T-cell (primary cell): ENCODE measurements at regions not wholly inside any gene's neighbourhood (a gene's known extent, or its start where the extent isn't known, plus 50 kb on each side); places are given as distances from the start of the nearest gene placed in this dataset.

ENCODE experiments used
- ATAC-seq, 4 experiments: fragments of 200-7000 bp in 3 of 4; fragments of 150-1000 bp in 1 of 4; cut with Tn5 transposase; replicated peaks in 1 of 4; 1 replicate in 3 of 4; 2 replicates in 1 of 4; pipeline ENCODE4 v1.10.0; 2021; ENCODE audit warnings: moderate library complexity in 3 of 4, mild to moderate bottlenecking in 2 of 4, moderate number of reproducible peaks in 1 of 4
- CTCF ChIA-PET, 2 donors: fragments of 300-600 bp; sonication (Branson Sonifier 250); formaldehyde crosslinking; loops; one replicate each; lab custom pipeline; 2022; ENCODE audit warnings: antibody characterized with exemption in 2 of 2; lab: Charles Lee
- POLR2A ChIA-PET, 2 donors: fragments of 300-600 bp; sonication (Branson Sonifier 250); formaldehyde crosslinking; loops; one replicate each; lab custom pipeline; 2022; ENCODE audit warnings: antibody characterized with exemption in 2 of 2; lab: Charles Lee
- DNase-seq, 35 experiments: peaks; one replicate each; pipeline versions ENCODE4 v3.0.0 to v3.0.0-alpha.2; 2013 to 2023
- H3K27ac ChIP-seq: one replicate; pipeline ENCODE4 v1.5.1; 2013; ENCODE audit warnings: low read length
- H3K27me3 ChIP-seq, 2 experiments: replicated peaks in 1 of 2; 1 replicate in 1 of 2; 2 replicates in 1 of 2; pipeline versions ENCODE4 v1.6.1 to v1.7.0; 2013; ENCODE audit warnings: low read length in 1 of 2, mixed read lengths in 1 of 2; ENCODE audit not compliant: control insufficient read depth in 2 of 2, insufficient read depth in 2 of 2; ENCODE audit errors: extremely low read depth in 1 of 2
- H3K36me3 ChIP-seq, 2 donors: 1 replicate in 1 of 2; 2 replicates in 1 of 2; pipeline versions ENCODE4 v1.6.1 to v1.7.0; 2013; ENCODE audit warnings: low read length in 1 of 2; ENCODE audit not compliant: control insufficient read depth in 2 of 2, insufficient read depth in 1 of 2; ENCODE audit errors: extremely low read depth in 1 of 2
- H3K4me1 ChIP-seq, 2 experiments: 1 replicate in 1 of 2; 2 replicates in 1 of 2; pipeline versions ENCODE4 v1.6.1 to v1.7.0; 2013; ENCODE audit warnings: low read length in 2 of 2, mixed read lengths in 1 of 2; ENCODE audit not compliant: insufficient read depth in 2 of 2, control insufficient read depth in 1 of 2; ENCODE audit errors: extremely low read depth in 1 of 2
- H3K4me3 ChIP-seq, 2 donors: 1 replicate in 1 of 2; 2 replicates in 1 of 2; pipeline versions ENCODE4 v1.5.1 to v1.7.0; 2013; ENCODE audit warnings: mild to moderate bottlenecking in 2 of 2, low read length in 1 of 2, moderate library complexity in 1 of 2; ENCODE audit not compliant: control insufficient read depth in 1 of 2; ENCODE audit errors: extremely low read depth in 1 of 2
- H3K9me3 ChIP-seq: 2 replicates; pipeline ENCODE4 v1.7.0; 2013
- H3K27ac Mint-ChIP-seq, 2 donors: one replicate each; pipeline ENCODE4 v1.8.0; 2020 to 2021; ENCODE audit warnings: mild to moderate bottlenecking in 2 of 2, mixed read lengths in 2 of 2
- H3K27me3 Mint-ChIP-seq, 2 donors: one replicate each; pipeline ENCODE4 v1.8.0; 2021 to 2022; ENCODE audit warnings: mixed read lengths in 2 of 2
- H3K36me3 Mint-ChIP-seq: one replicate; pipeline ENCODE4 v1.8.0; 2021; ENCODE audit warnings: mixed read lengths
- H3K4me1 Mint-ChIP-seq, 3 donors: one replicate each; pipeline ENCODE4 v1.8.0; 2020 to 2022; ENCODE audit warnings: mixed read lengths in 3 of 3, mild to moderate bottlenecking in 1 of 3
- H3K4me3 Mint-ChIP-seq, 3 donors: one replicate each; pipeline ENCODE4 v1.8.0; 2020 to 2022; ENCODE audit warnings: mild to moderate bottlenecking in 3 of 3, mixed read lengths in 3 of 3, moderate library complexity in 3 of 3
- H3K9me3 Mint-ChIP-seq, 3 donors: one replicate each; pipeline ENCODE4 v1.8.0; 2020 to 2022; ENCODE audit warnings: mixed read lengths in 3 of 3
- WGBS: methylation state at CpG from one replicate; pipeline ENCODE4 v1.1.5; 2013; ENCODE audit warnings: missing lambda C conversion rate; ENCODE audit not compliant: insufficient coverage; 5-methylcytosine and 5-hydroxymethylcytosine counted together

DNA sequence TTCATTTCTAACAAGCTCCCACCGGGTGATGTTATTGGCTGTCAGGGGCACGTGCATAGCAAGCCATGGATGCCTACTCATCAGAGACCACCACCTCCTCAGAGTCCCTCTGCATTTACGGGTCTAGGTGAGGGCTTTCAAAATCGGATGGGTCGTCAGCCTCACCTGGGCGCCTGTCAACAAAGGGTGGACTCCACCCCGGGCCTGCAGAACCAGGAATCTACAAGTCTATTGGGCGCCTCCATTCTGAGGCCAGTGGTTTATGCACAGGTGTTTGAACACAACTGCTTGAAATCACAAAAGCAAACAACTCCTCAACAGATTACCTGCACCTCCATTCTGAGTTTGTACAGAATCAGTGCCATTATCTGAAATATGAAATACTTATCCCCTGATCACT, 318.9 kb downstream of the PTTG2 start:
- Histone ChIP-seq H3K9me3 (no peaks in the 10 kb centered on the region), H3K27me3 (no peaks in the 10 kb centered on the region), H3K4me3 (no peak overlapping the region), H3K27ac (no peak overlapping the region), H3K4me1 (no peaks in the 10 kb centered on the region), H3K36me3 (no peaks in the 10 kb centered on the region)
- ChIA-PET POLR2A (no interaction called here), CTCF (interaction anchor here in 1 of 2 donors (0.6 kb wide), 1 partner anchor 43 kb away, joined by 4 read pairs; no protein-coding TSS in a partner anchor)
- Mint-ChIP-seq H3K36me3 (no peaks in the 10 kb centered on the region), H3K27me3 (no peaks in the 10 kb centered on the region), H3K27ac (no peak overlapping the region), H3K4me3 (no peak overlapping the region), H3K4me1 (peaks cover 0 to 11% (median under 1%) of the 10 kb centered on the region in 3 donors), H3K9me3 (peaks cover 0 to 4% (median 4%) of the 10 kb centered on the region in 3 donors)
- DNase-seq: no peak
- no peak for ATAC-seq
- WGBS: 96% methylated on average over 8 of the region's 8 CpGs

DNA sequence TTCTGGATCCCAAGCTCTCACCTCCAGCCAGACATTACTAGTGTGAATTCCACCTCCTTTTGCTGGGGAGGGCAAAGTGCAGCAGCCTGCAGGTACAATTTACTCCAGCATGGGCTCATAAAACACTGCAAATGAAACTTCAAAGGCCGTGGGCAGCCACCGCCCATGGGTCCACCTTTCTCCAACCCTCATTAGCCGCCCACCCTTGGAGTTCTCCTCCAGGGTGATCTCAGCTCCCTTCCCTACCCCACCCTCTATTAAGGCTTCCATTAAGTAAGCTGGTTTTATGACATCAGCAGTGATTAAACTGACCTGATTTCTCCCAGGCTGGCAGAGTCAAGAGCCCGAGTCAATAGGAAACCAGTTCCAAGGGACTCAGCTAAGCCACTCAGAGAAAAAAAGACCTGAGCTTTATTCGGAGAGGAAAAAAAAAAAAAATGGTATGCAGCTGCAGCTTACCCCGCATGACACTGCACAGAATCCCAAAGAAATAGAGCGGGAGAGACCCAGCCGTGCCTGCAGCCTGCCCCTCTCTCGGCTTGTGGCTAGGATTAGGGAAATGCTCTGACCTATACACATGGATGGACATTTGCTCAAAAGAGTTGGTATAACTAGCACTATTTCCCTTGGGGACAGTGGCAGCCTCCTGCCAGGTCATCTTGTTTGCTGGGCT, 319.6 kb downstream of the PTTG2 start:
- no peak overlapping the region for H3K27ac Mint-ChIP-seq
- Histone ChIP-seq H3K36me3 (no peaks in the 10 kb centered on the region), H3K9me3 (no peaks in the 10 kb centered on the region), H3K4me3 (no peak overlapping the region), H3K27me3 (no peaks in the 10 kb centered on the region), H3K27ac (no peak overlapping the region), H3K4me1 (no peaks in the 10 kb centered on the region)
- H3K36me3 Mint-ChIP-seq: no peaks in the 10 kb centered on the region
- peaks cover 0 to 19% (median 3%) of the 10 kb centered on the region in 3 donors for H3K4me1 Mint-ChIP-seq
- peaks cover 0 to 4% (median 4%) of the 10 kb centered on the region in 3 donors for H3K9me3 Mint-ChIP-seq
- ChIA-PET POLR2A (no interaction called here), CTCF (interaction anchor here in 1 of 2 donors (0.7 kb wide), 1 partner anchor 619 kb away, joined by 3 read pairs; no protein-coding TSS in a partner anchor)
- no peak overlapping the region for H3K4me3 Mint-ChIP-seq
- no peak for ATAC-seq
- DNase-seq: no peak
- no peaks in the 10 kb centered on the region for H3K27me3 Mint-ChIP-seq
- 98% methylated on average over 9 of the region's 9 CpGs for WGBS

DNA sequence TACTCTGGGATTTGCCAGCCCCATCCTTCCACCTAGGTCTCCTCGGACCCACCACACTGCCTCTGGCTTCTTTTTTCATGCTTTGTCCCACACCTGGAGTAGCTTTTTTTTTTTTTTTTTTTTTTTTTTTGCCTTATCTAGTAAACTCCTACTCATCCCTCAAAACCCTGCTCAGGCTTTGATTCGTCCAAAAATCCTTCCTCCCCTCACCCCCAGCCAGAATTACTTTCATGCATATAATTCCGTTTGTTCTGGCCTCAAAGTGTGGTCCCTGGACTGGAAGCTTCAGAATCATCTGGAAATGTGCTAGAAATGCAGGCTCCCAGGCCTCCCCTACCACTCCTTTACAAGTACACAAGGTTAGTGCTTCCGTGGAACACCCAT, 320.1 kb downstream of the PTTG2 start:
- CTCF ChIA-PET: no interaction called here

DNA sequence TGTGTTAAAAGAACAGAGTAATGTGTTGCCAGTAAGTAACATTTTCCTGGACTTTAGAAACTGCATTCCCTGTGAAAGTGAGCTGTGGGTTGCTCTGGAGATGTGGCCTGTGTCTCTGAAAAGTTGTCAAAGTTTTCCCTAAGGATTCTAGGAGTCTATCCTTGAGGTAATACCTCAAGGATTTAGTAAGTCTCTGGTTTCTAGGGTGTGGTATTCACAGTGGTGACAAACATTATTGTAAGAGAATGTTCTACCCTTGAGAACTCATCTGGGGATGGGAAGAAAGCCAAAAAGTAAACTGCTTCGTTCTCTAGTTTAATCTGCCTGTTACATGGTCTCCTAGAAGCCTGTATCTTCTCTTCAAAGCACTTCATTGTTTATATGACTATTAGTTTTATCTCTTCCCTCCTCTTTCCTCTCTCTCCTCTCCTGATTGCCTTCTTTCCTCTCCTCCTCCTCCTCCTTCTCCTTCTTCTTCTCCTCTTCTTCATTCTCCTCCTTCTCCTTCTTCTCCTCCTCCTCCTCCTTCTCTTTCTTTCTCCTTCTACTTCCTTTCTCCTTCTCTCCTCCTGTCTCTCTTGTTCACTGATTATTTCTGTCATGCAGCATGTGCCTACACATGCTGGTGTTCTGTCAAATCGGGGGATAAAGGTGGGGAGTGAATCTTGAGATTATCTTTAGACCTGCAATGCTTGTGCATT, 321.3 kb downstream of the PTTG2 start:
- H3K4me1 ChIP-seq: no peaks in the 10 kb centered on the region
- Mint-ChIP-seq H3K27ac (no peak overlapping the region), H3K4me3 (no peak overlapping the region), H3K4me1 (peaks cover 0 to 27% (median 3%) of the 10 kb centered on the region in 3 donors), H3K36me3 (no peaks in the 10 kb centered on the region), H3K27me3 (no peaks in the 10 kb centered on the region), H3K9me3 (peaks cover 0 to 4% (median 4%) of the 10 kb centered on the region in 3 donors)
- H3K27ac ChIP-seq: no peak overlapping the region
- no peaks in the 10 kb centered on the region for H3K36me3 ChIP-seq
- WGBS: no CpG with 5 or more reads among the region's 2 CpGs
- no peaks in the 10 kb centered on the region for H3K27me3 ChIP-seq
- POLR2A ChIA-PET: no interaction called here
- DNase-seq (no peak), ATAC-seq (no peak)
- H3K4me3 ChIP-seq: no peak overlapping the region
- CTCF ChIA-PET: no interaction called here
- H3K9me3 ChIP-seq: no peaks in the 10 kb centered on the region

More for the DNA sequence above, 320.1 kb downstream of the PTTG2 start:
- Histone ChIP-seq H3K4me1 (no peaks in the 10 kb centered on the region), H3K9me3 (no peaks in the 10 kb centered on the region), H3K27me3 (no peaks in the 10 kb centered on the region), H3K36me3 (no peaks in the 10 kb centered on the region), H3K27ac (no peak overlapping the region), H3K4me3 (no peak overlapping the region)
- Mint-ChIP-seq H3K27ac (no peak overlapping the region), H3K4me3 (no peak overlapping the region), H3K36me3 (no peaks in the 10 kb centered on the region), H3K4me1 (peaks cover 0 to 24% (median 3%) of the 10 kb centered on the region in 3 donors), H3K27me3 (no peaks in the 10 kb centered on the region), H3K9me3 (peaks cover 0 to 4% (median 4%) of the 10 kb centered on the region in 3 donors)
- no peak for DNase-seq
- ATAC-seq: no peak
- WGBS: 72% methylated on average over 3 of the region's 4 CpGs
- POLR2A ChIA-PET: no interaction called here

DNA sequence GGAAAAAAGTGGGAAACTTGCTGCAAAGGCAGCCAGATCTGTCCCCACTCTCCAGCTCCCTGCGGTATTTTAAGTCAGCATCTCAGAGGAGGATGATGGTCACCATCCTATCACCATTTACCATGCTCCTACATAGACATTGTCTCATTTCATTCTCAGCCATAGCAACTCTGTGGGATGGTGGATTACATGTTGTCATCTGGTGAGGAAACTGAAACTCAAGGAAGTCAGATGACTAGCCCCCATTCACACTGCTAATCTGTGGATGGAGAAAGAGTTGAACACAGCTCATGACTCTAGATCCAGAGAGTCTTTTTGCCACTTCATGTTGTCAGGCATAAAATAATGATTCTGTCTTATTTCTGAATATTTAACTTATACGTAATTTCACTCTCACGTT, 323.5 kb downstream of the PTTG2 start:
- CTCF ChIA-PET: no interaction called here
- Histone ChIP-seq H3K36me3 (no peaks in the 10 kb centered on the region), H3K9me3 (no peaks in the 10 kb centered on the region), H3K27ac (no peak overlapping the region), H3K27me3 (no peaks in the 10 kb centered on the region), H3K4me3 (no peak overlapping the region), H3K4me1 (no peaks in the 10 kb centered on the region)
- no peak for DNase-seq
- no peak for ATAC-seq
- Mint-ChIP-seq H3K4me1 (peaks cover 0 to 27% (median 3%) of the 10 kb centered on the region in 3 donors), H3K36me3 (no peaks in the 10 kb centered on the region), H3K27me3 (no peaks in the 10 kb centered on the region), H3K9me3 (no peaks in the 10 kb centered on the region), H3K27ac (no peak overlapping the region), H3K4me3 (no peak overlapping the region)
- WGBS: no CpG with 5 or more reads among the region's 3 CpGs
- POLR2A ChIA-PET: no interaction called here

DNA sequence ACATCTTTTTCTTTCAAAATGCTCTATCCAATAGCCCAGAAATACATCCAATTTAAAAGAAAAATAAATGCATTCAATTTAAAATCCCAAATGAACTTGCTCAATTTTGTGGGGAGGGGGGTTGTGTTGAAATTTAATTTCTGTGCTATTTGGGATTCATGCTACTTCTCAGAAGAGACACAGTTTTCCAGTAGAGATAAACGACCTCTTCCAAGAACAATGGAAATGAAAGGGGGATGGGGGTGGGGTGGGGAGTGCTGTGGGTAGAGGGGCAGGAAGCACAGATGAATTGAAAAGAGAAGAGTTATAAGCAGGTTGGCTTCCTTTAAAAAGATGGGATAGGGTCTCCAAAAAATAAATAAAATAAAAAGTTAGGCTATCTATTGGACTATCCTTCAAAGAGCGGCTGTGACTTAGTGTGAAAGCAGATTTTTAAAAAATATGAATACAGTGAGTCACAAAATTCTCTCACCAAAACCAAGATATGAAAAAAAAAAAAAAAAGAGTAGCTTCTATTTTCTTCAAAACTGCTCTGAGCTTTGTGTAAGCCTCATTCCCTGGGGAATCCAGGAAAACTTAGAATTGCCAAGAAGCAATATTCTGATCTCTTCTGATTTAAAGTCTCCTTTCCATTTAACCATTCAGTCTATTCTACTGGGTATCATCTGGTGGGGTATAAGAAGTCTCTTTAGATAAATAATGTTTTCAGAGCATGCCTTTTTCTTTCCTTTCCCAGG, 324.3 kb downstream of the PTTG2 start:
- no peak for ATAC-seq
- H3K36me3 ChIP-seq: no peaks in the 10 kb centered on the region
- H3K4me1 Mint-ChIP-seq: peaks cover 0 to 27% (median 3%) of the 10 kb centered on the region in 3 donors
- no peak overlapping the region for H3K27ac ChIP-seq
- no peaks in the 10 kb centered on the region for H3K27me3 Mint-ChIP-seq
- H3K4me3 ChIP-seq: no peak overlapping the region
- POLR2A ChIA-PET: interaction anchor here (0.6 kb wide), 2 partner anchors 403 to 445 kb away, joined by 3 to 4 read pairs; no protein-coding TSS in a partner anchor
- H3K9me3 Mint-ChIP-seq: no peaks in the 10 kb centered on the region
- H3K4me3 Mint-ChIP-seq: no peak overlapping the region
- no peak overlapping the region for H3K27ac Mint-ChIP-seq
- no CpG with 5 or more reads among the region's 2 CpGs for WGBS
- no peaks in the 10 kb centered on the region for H3K27me3 ChIP-seq
- DNase-seq: no peak
- H3K9me3 ChIP-seq: no peaks in the 10 kb centered on the region
- H3K36me3 Mint-ChIP-seq: no peaks in the 10 kb centered on the region
- CTCF ChIA-PET: interaction anchor here in 1 of 2 donors (0.6 kb wide), 2 partner anchors 25 to 1788 kb away, joined by 3 read pairs; no protein-coding TSS in a partner anchor
- H3K4me1 ChIP-seq: no peaks in the 10 kb centered on the region
